GM06990 (cell line): ENCODE measurements at regions not wholly inside any gene's neighbourhood (a gene's known extent, or its start where the extent isn't known, plus 50 kb on each side); places are given as distances from the start of the nearest gene placed in this dataset.

Experiments used
- DNase-seq: peaks from one replicate; pipeline ENCODE4 v3.0.0-alpha.2; 2011; ENCODE audit not compliant: insufficient read length; ENCODE audit errors: extremely low read depth
- H3K27me3 ChIP-seq: replicated peaks from 2 replicates; pipeline ENCODE4 v1.6.0; 2011; ENCODE audit warnings: low read length; ENCODE audit not compliant: control insufficient read depth, insufficient read depth
- H3K36me3 ChIP-seq: 2 replicates; pipeline ENCODE4 v1.5.1; 2011; ENCODE audit warnings: low read length; ENCODE audit not compliant: control insufficient read depth, insufficient read depth
- H3K4me3 ChIP-seq: replicated peaks from 2 replicates; pipeline ENCODE4 v1.5.1; 2011; ENCODE audit warnings: low read depth, mild to moderate bottlenecking, control low read depth, low read length
- TF ChIP-seq, protein P1 (sequence below): IDR thresholded peaks from 2 replicates; pipeline ENCODE4 v1.5.1; 2011; ENCODE audit warnings: low read length, control low read depth, mild to moderate bottlenecking, inconsistent platforms; ENCODE audit not compliant: insufficient read depth, poor library complexity, severe bottlenecking

GRCh38 chr2:168356477-168356835 is 99.6 kb upstream of the CERS6 start:
- TF ChIP-seq, protein P1, sequence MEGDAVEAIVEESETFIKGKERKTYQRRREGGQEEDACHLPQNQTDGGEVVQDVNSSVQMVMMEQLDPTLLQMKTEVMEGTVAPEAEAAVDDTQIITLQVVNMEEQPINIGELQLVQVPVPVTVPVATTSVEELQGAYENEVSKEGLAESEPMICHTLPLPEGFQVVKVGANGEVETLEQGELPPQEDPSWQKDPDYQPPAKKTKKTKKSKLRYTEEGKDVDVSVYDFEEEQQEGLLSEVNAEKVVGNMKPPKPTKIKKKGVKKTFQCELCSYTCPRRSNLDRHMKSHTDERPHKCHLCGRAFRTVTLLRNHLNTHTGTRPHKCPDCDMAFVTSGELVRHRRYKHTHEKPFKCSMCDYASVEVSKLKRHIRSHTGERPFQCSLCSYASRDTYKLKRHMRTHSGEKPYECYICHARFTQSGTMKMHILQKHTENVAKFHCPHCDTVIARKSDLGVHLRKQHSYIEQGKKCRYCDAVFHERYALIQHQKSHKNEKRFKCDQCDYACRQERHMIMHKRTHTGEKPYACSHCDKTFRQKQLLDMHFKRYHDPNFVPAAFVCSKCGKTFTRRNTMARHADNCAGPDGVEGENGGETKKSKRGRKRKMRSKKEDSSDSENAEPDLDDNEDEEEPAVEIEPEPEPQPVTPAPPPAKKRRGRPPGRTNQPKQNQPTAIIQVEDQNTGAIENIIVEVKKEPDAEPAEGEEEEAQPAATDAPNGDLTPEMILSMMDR: no peak
- Histone ChIP-seq H3K36me3 (no peaks in the 10 kb centered on the region), H3K4me3 (no peak overlapping the region), H3K27me3 (0 out of 2 replicates have a peak, but pooled peaks cover 1% of the 10 kb centered on the region)
- no peak for DNase-seq

DNA sequence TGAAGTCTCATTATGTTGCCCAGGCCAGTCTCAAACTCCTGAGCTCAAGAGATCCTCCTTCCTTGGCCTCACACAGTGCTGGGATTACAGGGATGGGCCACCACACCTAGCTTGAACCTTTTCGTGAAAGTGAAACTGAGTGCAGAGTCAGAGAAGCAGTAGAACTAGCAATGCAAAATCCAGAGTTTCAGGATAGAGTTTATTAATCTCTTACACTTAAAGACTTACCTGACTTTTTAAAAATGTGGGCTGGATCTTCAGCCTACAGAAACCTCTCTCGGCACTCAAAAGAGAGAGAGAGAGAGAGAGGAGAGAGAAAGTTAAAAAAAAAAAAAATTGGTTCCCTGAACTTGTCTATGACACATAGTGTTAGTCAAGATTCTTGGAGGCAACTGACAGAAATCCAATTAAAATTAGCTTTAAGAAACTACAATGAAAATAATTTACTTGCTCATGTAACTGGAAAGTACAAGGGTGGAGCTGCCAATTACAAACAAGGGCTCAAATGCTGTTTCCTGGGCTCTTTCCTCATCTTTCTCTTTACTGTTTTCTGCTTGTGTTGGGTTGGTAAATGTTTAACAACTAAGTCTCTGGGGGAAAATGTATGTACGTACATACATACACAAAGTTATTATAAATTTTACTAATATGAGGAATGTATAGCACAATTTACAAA is 98.1 kb upstream of the CERS6 start:
- Histone ChIP-seq H3K27me3 (0 out of 2 replicates have a peak, but pooled peaks cover 1% of the 10 kb centered on the region), H3K4me3 (no peak overlapping the region), H3K36me3 (no peaks in the 10 kb centered on the region)
- DNase-seq: no peak
- TF ChIP-seq, protein P1: no peak

GRCh38 chr2:168359082-168359481 is 97.0 kb upstream of the CERS6 start:
- TF ChIP-seq, protein P1: no peak
- Histone ChIP-seq H3K27me3 (0 out of 2 replicates have a peak, but pooled peaks cover 1% of the 10 kb centered on the region), H3K4me3 (no peak overlapping the region), H3K36me3 (no peaks in the 10 kb centered on the region)
- no peak for DNase-seq

DNA sequence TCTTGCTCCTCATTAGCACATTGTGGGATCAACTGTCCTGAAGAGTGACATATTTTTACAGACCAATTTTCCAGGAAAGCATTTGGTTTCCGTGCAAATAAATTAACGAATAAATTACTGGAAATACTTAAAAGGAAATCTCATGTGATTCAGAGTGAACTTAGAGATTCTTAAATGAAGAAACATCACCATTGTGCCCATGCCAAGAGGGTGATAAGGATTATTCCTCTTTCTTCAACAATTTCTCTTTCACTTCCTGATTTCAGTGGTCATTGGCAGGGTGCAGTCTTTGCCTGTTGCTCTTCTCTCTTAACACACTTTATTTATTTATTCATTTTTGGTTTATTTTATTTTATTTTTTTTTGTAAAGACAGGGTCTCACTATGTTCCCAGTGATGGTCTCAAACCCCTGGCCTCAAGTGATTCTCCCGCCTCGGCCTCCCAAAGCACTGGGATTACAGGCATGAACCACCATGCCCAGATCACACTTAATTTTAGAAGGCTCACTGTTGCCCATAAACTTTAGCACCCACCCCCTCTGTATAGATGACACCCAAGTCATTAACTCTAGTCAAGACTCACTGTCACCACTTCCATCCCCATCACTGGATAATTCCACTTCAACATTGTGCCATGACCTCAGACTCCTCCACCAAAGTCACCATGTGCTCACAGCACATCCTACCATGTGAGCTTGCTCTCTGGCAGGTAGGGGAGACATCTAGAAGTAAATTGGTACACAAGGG is 92.6 kb upstream of the CERS6 start:
- no peaks in the 10 kb centered on the region for H3K27me3 ChIP-seq
- no peak for DNase-seq

DNA sequence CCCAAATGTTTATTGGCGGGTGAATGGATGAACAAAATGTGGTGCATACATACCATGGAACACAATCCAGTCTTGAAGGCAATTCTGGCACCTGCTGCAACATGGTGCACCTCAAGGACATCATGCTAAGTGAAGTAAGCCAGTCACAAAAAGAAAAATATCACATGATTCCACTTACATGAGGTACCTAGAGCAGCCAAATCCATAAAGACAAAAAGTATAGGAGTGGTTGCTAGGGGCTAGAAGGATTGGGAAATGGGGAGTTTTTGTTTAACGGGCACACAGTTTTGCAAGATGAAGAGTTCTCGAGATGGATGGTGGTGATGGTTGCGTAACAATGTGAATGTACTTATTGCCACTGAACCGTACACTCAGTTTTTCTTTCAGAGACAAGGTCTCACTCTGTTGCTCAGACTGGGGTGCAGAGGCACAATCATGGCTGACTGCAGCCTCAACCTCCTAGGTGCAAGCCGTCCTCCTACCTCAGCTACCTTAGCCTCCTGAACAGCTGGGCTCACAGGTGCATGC is 90.9 kb upstream of the CERS6 start:
- H3K27me3 ChIP-seq: no peaks in the 10 kb centered on the region
- no peak overlapping the region for H3K4me3 ChIP-seq
- TF ChIP-seq, protein P1: no peak
- no peak for DNase-seq
- no peaks in the 10 kb centered on the region for H3K36me3 ChIP-seq

More for the DNA sequence above, 92.6 kb upstream of the CERS6 start:
- TF ChIP-seq, protein P1: no peak
- H3K4me3 ChIP-seq: no peak overlapping the region
- H3K36me3 ChIP-seq: no peaks in the 10 kb centered on the region
